Effector memory CD4-positive, alpha-beta T cell (primary cell): ENCODE measurements at regions not wholly inside any gene's neighbourhood (a gene's known extent, or its start where the extent isn't known, plus 50 kb on each side); places are given as distances from the start of the nearest gene placed in this dataset.

ENCODE experiments used
- DNase-seq, 3 donors: peaks; one replicate each; pipeline ENCODE4 v3.0.0-alpha.2; 2020
- H3K27ac ChIP-seq: 2 replicates; pipeline ENCODE4 v1.7.0; 2013; ENCODE audit warnings: mild to moderate bottlenecking, low read length, moderate library complexity; ENCODE audit not compliant: insufficient read depth, poor library complexity, severe bottlenecking
- H3K27me3 ChIP-seq: replicated peaks from 2 replicates; pipeline ENCODE4 v1.7.0; 2013; ENCODE audit warnings: mild to moderate bottlenecking, low read length; ENCODE audit not compliant: insufficient read depth, control insufficient read depth, poor library complexity, severe bottlenecking
- H3K36me3 ChIP-seq: 2 replicates; pipeline ENCODE4 v1.7.0; 2013; ENCODE audit warnings: mild to moderate bottlenecking, low read length, moderate library complexity; ENCODE audit not compliant: control insufficient read depth, insufficient read depth
- H3K4me1 ChIP-seq: 2 replicates; pipeline ENCODE4 v1.7.0; 2013; ENCODE audit warnings: low read length, mild to moderate bottlenecking; ENCODE audit not compliant: control insufficient read depth, insufficient read depth, poor library complexity, severe bottlenecking
- H3K4me3 ChIP-seq: 2 replicates; pipeline ENCODE4 v1.7.0; 2013; ENCODE audit warnings: low read length, low read depth, mild to moderate bottlenecking; ENCODE audit not compliant: insufficient read depth, poor library complexity, severe bottlenecking
- H3K9me3 ChIP-seq: 2 replicates; pipeline ENCODE4 v1.7.0; 2013; ENCODE audit warnings: mild to moderate bottlenecking, low read length, moderate library complexity; ENCODE audit not compliant: control insufficient read depth

DNA sequence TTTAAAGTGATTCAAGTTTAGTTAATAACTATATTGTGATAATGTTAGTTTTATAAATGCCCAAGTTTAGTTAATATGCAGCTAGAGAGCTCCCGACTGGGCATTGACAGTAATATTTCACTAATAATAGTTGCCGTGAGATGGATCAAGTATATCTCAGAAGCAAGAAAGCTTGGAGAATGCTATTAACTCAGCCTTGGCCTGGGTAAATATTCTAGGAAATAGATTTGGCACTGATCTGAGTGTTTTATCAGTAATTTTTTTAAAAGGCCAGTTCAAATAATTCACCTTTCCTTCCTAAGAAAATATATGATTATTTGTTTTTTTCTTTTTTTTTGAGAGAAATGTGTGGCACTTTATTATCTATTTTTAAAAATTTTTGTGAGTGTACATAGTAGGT is 305.3 kb downstream of the CSNK1G3 start:
- H3K9me3 ChIP-seq = no peaks in the 10 kb centered on the region
- no peaks in the 10 kb centered on the region for H3K27me3 ChIP-seq
- no peaks in the 10 kb centered on the region for H3K4me1 ChIP-seq
- no peak overlapping the region for H3K27ac ChIP-seq
- H3K4me3 ChIP-seq = no peak overlapping the region
- no peaks in the 10 kb centered on the region for H3K36me3 ChIP-seq
- no peak for DNase-seq

GRCh38 chr5:123814801-123815470 is 303.0 kb downstream of the CSNK1G3 start:
- no peaks in the 10 kb centered on the region for H3K36me3 ChIP-seq
- H3K9me3 ChIP-seq = no peaks in the 10 kb centered on the region
- H3K4me1 ChIP-seq = no peaks in the 10 kb centered on the region
- no peaks in the 10 kb centered on the region for H3K27me3 ChIP-seq
- no peak overlapping the region for H3K4me3 ChIP-seq
- DNase-seq = no peak
- no peak overlapping the region for H3K27ac ChIP-seq

DNA sequence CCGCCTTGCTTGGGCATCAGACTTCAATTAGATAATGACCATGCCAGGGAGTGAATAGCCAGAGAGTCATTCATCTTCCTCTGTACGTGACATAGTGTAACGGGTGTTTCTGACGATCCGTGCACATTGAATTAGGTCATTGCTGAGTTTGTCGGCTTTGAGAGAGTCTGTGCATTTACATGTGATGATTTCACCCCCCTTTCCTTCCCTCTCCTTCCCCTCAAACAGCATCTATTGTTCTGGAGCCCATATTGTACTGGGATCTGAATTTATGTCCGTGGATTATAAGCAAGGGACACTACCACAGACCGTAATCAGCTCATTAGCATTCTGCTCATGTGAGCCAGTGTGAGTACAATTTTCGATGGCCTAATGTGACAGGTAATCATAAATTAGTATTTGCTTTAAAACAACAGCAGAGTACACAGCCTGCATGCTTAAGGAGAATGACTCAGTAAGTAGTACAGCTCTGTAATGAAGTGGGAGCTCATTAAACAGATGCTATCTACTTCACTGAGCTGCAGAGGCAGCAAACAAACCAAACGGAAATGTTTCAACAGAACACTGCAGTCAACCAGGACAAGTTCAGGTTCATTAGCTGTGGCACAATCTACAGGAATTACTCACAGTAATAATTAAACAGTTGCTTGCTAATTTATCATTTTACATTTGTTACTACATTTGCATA is 302.1 kb downstream of the CSNK1G3 start:
- Histone ChIP-seq H3K36me3 (no peaks in the 10 kb centered on the region), H3K9me3 (no peaks in the 10 kb centered on the region), H3K4me3 (no peak overlapping the region), H3K27me3 (no peaks in the 10 kb centered on the region), H3K4me1 (no peaks in the 10 kb centered on the region), H3K27ac (no peak overlapping the region)
- no peak for DNase-seq

- DNase-seq = no peak
- no peak overlapping the region for H3K27ac ChIP-seq
- H3K4me1 ChIP-seq = no peaks in the 10 kb centered on the region
- H3K36me3 ChIP-seq = no peaks in the 10 kb centered on the region
- no peak overlapping the region for H3K4me3 ChIP-seq
- H3K9me3 ChIP-seq = no peaks in the 10 kb centered on the region
- no peaks in the 10 kb centered on the region for H3K27me3 ChIP-seq
Measured at GRCh38 chr5:123813264-123813663, 301.3 kb downstream of the CSNK1G3 start.

DNA sequence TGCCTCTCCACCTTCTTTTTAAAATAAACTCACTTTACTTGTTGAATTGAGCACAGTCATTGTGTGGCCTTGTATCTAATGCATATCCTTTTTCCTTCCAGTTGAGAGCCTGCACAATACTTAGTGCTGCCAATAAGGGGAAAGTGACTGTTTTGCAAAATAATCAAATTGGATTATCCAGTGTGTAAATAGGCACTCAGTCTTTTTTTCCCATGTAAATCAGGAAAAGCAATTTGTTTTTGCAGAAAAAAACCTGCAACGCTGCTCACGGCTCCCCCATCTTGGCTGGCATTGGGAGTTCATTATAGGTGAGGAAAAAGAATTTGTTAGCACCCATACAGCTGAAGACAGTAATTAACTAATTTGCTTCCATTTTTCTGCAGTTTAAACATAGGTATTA is 299.9 kb downstream of the CSNK1G3 start:
- H3K27ac ChIP-seq = no peak overlapping the region
- no peaks in the 10 kb centered on the region for H3K36me3 ChIP-seq
- no peaks in the 10 kb centered on the region for H3K4me1 ChIP-seq
- no peaks in the 10 kb centered on the region for H3K9me3 ChIP-seq
- no peak for DNase-seq
- no peak overlapping the region for H3K4me3 ChIP-seq
- H3K27me3 ChIP-seq = no peaks in the 10 kb centered on the region

DNA sequence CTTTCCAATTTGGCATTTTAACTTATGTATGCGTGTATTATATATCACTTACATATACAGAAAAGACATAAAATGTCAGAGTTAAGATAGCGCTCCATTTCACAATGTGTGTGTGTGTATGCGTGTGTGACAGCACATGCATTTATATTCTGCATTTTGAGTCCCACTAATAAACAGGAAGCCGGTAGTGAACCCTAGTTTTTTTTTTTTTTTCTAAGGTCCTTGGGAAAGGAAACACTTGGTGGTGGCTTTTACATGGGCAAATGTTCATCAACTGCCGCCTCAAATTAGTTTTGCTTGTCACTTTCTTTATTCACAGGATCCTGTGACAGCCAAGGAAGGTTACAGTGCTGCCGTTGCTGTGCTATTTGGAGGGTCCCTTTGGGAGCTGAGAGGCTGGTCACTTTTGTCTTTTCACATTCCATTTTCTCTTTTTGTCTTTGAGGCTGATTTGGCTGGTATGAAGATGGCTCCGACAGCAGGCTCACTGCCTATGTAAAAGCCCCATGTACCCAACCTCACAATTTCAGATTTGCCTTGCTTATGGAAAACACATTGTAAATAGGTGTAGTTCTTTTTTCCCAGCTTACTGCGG is 298.9 kb downstream of the CSNK1G3 start:
- Histone ChIP-seq H3K9me3 (no peaks in the 10 kb centered on the region), H3K27ac (no peak overlapping the region), H3K27me3 (no peaks in the 10 kb centered on the region), H3K4me3 (no peak overlapping the region), H3K4me1 (no peaks in the 10 kb centered on the region), H3K36me3 (no peaks in the 10 kb centered on the region)
- no peak for DNase-seq

GRCh38 chr5:123810253-123810652 is 298.3 kb downstream of the CSNK1G3 start:
- Histone ChIP-seq H3K27me3 (no peaks in the 10 kb centered on the region), H3K9me3 (no peaks in the 10 kb centered on the region), H3K4me3 (no peak overlapping the region), H3K4me1 (no peaks in the 10 kb centered on the region), H3K27ac (no peak overlapping the region), H3K36me3 (no peaks in the 10 kb centered on the region)
- DNase-seq = no peak

DNA sequence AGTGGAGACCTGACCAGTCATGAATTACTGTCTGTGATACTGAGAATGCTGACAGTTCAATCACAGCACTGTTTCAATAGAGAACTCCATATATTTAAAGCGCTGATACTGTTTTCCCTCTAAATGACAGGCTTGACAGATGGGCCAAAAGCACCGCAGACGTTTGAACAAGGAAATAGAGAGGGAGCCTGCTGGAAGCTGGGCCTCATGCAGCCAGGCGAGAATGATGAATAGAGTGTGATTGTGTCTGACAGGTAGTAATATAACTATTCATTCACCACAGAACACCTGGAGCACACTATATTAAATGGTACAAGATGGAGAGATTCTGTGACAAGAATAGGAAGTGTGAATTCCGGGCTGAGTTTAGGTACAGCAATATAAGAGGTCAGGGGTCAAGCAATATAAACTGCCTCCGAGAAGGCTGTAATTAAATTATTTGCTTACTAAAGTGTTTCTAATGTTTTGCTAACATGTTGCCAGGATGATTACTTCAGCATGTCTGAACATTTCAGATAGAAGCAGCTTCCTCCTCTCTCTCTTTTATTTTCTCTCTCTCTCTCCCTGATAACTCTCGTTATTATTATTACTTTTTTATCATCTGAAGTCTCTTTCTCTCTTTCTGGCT is 297.7 kb downstream of the CSNK1G3 start:
- no peak overlapping the region for H3K27ac ChIP-seq
- no peak for DNase-seq
- no peaks in the 10 kb centered on the region for H3K4me1 ChIP-seq

GRCh38 chr5:123808461-123809380 is 296.7 kb downstream of the CSNK1G3 start:
- no peak overlapping the region for H3K27ac ChIP-seq
- no peaks in the 10 kb centered on the region for H3K27me3 ChIP-seq
- no peak overlapping the region for H3K4me3 ChIP-seq
- DNase-seq = no peak
- H3K4me1 ChIP-seq = no peaks in the 10 kb centered on the region
- no peaks in the 10 kb centered on the region for H3K9me3 ChIP-seq
- no peaks in the 10 kb centered on the region for H3K36me3 ChIP-seq

More for the DNA sequence above, 297.7 kb downstream of the CSNK1G3 start:
- Histone ChIP-seq H3K36me3 (no peaks in the 10 kb centered on the region), H3K27me3 (no peaks in the 10 kb centered on the region), H3K9me3 (no peaks in the 10 kb centered on the region), H3K4me3 (no peak overlapping the region)
